ENCODE measurements at regions not wholly inside any gene's neighbourhood (a gene's known extent, or its start where the extent isn't known, plus 50 kb on each side); places are given as distances from the start of the nearest gene placed in this dataset.

DNA sequence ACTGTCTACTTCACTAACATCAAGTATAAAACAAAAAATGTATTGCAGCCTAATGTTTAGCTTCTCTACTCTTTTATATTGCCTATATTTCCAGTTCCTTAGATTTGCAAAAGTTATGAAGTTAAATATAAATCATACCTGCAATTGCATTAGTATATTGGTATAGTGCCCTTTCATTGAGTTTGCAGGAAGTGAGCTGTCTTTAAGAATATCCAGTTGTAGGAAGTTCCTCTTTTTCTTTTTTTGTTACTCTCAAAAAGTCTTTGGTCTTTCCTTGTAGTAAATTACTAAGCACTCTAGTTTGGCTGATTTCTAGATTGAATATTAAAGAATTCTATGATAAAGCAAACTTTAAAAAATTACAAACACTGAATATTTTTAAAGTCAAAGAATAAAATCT lies 71.3 kb upstream of the FN1 start:
- no peak overlapping the region for H3K4me3 ChIP-seq (replicated peaks in 1 of 2; ENCODE audit: low read depth in 2 of 2, low read length in 2 of 2)
- TF ChIP-seq, protein P1, sequence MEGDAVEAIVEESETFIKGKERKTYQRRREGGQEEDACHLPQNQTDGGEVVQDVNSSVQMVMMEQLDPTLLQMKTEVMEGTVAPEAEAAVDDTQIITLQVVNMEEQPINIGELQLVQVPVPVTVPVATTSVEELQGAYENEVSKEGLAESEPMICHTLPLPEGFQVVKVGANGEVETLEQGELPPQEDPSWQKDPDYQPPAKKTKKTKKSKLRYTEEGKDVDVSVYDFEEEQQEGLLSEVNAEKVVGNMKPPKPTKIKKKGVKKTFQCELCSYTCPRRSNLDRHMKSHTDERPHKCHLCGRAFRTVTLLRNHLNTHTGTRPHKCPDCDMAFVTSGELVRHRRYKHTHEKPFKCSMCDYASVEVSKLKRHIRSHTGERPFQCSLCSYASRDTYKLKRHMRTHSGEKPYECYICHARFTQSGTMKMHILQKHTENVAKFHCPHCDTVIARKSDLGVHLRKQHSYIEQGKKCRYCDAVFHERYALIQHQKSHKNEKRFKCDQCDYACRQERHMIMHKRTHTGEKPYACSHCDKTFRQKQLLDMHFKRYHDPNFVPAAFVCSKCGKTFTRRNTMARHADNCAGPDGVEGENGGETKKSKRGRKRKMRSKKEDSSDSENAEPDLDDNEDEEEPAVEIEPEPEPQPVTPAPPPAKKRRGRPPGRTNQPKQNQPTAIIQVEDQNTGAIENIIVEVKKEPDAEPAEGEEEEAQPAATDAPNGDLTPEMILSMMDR (IDR thresholded peaks at IDR 0.05; ENCODE audit: low read depth, low read length), result no peak
- no peak for DNase-seq (ENCODE audit: low read depth in 2 of 2)

DNA sequence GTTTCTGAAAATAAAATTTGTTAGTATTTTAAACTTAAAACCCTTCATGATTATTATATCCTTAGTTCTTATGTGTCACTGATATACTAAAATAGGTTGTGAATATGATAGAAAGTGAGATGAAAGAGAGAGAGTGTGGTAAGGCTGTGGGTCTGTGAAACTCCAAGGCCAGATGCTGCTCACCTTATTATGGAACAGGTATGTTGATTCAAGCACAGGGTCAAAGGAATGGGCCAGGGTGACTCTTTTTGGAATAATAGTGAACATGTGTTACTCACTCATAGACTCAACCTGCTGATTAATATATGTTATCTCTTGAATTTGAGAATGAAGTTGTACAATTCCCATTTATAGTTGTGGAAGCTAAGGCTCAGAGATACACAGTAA lies 70.7 kb upstream of the FN1 start:
- H3K4me3 ChIP-seq (replicated peaks in 1 of 2; ENCODE audit: low read depth in 2 of 2, low read length in 2 of 2), result no peak overlapping the region
- TF ChIP-seq, protein P1 (IDR thresholded peaks at IDR 0.05; ENCODE audit: low read depth, low read length), result no peak
- DNase-seq (ENCODE audit: low read depth in 2 of 2), result peak in 1 of 2 donors; percentile 7

DNA sequence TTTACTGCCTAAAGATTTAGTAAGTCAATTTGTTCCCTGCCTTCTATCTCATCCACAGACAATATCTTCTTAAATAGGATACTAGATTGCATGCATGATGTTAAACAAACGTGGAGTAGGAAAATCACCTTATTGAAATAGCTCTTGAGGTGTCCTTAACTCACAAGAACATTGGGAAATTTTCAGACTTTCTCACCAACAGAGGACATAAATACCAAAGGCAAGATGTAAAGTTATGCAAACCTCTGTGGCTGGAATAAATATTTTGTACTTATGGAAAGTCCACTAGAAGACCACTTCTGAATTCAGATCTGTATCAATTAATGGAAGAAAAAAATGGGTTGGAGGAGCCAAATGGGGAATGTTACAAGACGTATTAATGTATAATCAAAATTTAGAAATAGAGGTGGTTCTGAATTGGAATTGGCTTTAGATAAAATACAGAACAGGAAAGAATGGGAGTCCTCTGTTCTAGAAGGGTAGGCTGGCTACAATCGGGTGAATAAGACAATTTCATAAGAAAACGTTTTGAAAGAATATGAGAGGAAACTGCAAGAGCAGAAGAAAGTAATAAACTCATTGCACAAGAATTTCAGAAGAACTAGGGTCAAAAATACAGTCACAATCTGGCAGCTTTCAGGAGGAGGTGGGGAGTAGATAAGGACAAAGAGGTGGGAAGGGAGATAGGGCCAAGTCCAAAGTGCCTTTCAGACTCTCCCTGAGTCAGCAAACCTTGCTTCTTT lies 69.3 kb upstream of the FN1 start:
- peak; percentile 92 for DNase-seq (ENCODE audit: low read depth in 2 of 2)
- TF ChIP-seq, protein P1 (IDR thresholded peaks at IDR 0.05; ENCODE audit: low read depth, low read length), result no peak
- H3K4me3 ChIP-seq (replicated peaks in 1 of 2; ENCODE audit: low read depth in 2 of 2, low read length in 2 of 2), result no peak overlapping the region

- H3K4me3 ChIP-seq (replicated peaks in 1 of 2; ENCODE audit: low read depth in 2 of 2, low read length in 2 of 2), result no peak overlapping the region
- peak in 1 of 2 donors; percentile 65 for DNase-seq (ENCODE audit: low read depth in 2 of 2)
- TF ChIP-seq, protein P1 (IDR thresholded peaks at IDR 0.05; ENCODE audit: low read depth, low read length), result no peak
Observed at GRCh38 chr2:215504547-215504946, 68.7 kb upstream of the FN1 start.

DNA sequence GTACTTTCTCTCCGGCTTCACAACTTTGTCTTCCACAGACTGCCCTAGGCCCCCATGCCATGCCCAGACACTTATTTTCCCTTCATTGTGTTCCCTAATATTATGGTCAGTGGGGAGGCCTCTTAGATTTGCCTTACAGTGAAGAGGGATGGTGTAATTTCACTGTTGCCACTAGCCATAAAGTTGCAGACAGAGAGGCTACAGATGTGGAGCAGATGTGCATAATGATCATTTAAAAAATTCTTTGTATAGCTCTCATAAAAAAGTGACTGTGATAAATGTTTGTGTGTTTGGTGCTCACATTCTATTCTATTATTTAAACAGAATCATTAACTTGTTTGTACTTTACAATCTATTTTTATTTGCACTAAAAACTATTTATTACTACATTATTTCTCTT lies 67.5 kb upstream of the FN1 start:
- DNase-seq (ENCODE audit: low read depth in 2 of 2), result no peak
- TF ChIP-seq, protein P1 (IDR thresholded peaks at IDR 0.05; ENCODE audit: low read depth, low read length), result no peak
- no peak overlapping the region for H3K4me3 ChIP-seq (replicated peaks in 1 of 2; ENCODE audit: low read depth in 2 of 2, low read length in 2 of 2)

DNA sequence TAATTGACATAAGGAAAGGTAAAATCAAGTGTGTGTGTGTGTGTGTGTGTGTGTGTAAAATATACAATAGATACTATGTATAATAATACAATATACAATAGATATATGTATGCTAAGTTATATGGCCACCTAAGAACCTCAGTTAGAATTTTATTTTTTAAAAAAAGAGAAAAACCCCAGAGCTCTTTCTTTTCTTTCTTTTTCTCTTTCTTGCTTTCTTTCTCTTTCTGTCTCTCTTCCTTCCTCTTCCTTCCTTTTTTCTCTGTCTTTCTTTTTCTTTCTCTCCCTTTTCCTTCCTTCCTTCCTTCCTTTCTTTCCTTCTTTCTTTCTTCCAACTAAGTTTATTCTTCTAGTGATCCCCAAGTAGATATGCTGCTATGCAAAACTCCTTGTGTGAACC lies 64.6 kb upstream of the FN1 start:
- H3K4me3 ChIP-seq (replicated peaks in 1 of 2; ENCODE audit: low read depth in 2 of 2, low read length in 2 of 2), result no peak overlapping the region
- DNase-seq (ENCODE audit: low read depth in 2 of 2), result no peak
- TF ChIP-seq, protein P1 (IDR thresholded peaks at IDR 0.05; ENCODE audit: low read depth, low read length), result no peak

GRCh38 chr2:215499331-215499730 lies 63.5 kb upstream of the FN1 start:
- DNase-seq (ENCODE audit: low read depth in 2 of 2), result peak; percentile 19 to 81
- TF ChIP-seq, protein P1 (IDR thresholded peaks at IDR 0.05; ENCODE audit: low read depth, low read length), result no peak
- no peak overlapping the region for H3K4me3 ChIP-seq (replicated peaks in 1 of 2; ENCODE audit: low read depth in 2 of 2, low read length in 2 of 2)
